H9 (cell line): ENCODE measurements at regions not wholly inside any gene's neighbourhood (a gene's known extent, or its start where the extent isn't known, plus 50 kb on each side); places are given as distances from the start of the nearest gene placed in this dataset.

Experiments
- DNase-seq: peaks from one replicate; pipeline ENCODE4 v3.0.0-alpha.2; 2017
- H2AFZ ChIP-seq: one replicate; pipeline ENCODE4 v1.6.1; 2013; ENCODE audit warnings: mild to moderate bottlenecking, low read length, control low read depth, moderate library complexity
- H2AK5ac ChIP-seq: 2 replicates; pipeline ENCODE4 v1.6.1; 2013; ENCODE audit warnings: low read length, control low read depth, mixed read lengths; ENCODE audit not compliant: insufficient read length
- H2BK120ac ChIP-seq: one replicate; pipeline ENCODE4 v1.6.1; 2013; ENCODE audit warnings: low read depth, mild to moderate bottlenecking, low read length, control low read depth, inconsistent platforms; ENCODE audit not compliant: poor library complexity, severe bottlenecking
- H2BK12ac ChIP-seq: 2 replicates; pipeline ENCODE4 v1.6.1; 2013; ENCODE audit warnings: low read length, control low read depth, mixed read lengths, low read depth; ENCODE audit not compliant: insufficient read length
- H2BK15ac ChIP-seq: 2 replicates; pipeline ENCODE4 v1.6.1; 2013; ENCODE audit warnings: low read depth, low read length, control low read depth
- H2BK20ac ChIP-seq: one replicate; pipeline ENCODE4 v1.6.1; 2013; ENCODE audit warnings: low read depth, mild to moderate bottlenecking, low read length, control low read depth, inconsistent platforms; ENCODE audit not compliant: poor library complexity, severe bottlenecking
- H2BK5ac ChIP-seq: 2 replicates; pipeline ENCODE4 v1.6.1; 2013; ENCODE audit warnings: low read length, control low read depth, mixed read lengths; ENCODE audit not compliant: insufficient read length
- H3K14ac ChIP-seq: 2 replicates; pipeline ENCODE4 v1.6.1; 2013; ENCODE audit warnings: low read length, control low read depth; ENCODE audit not compliant: insufficient read depth
- H3K18ac ChIP-seq: 2 replicates; pipeline ENCODE4 v1.6.1; 2013; ENCODE audit warnings: low read depth, mild to moderate bottlenecking, mixed read lengths, low read length, control low read depth; ENCODE audit not compliant: insufficient read length
- H3K23ac ChIP-seq: 2 replicates; pipeline ENCODE4 v1.6.1; 2013; ENCODE audit warnings: low read length, control low read depth, mixed read lengths, low read depth; ENCODE audit not compliant: insufficient read length
- H3K23me2 ChIP-seq: 2 replicates; pipeline ENCODE4 v1.6.1; 2013; ENCODE audit warnings: low read depth, mild to moderate bottlenecking, mixed read lengths, low read length, control low read depth; ENCODE audit not compliant: insufficient read length, poor library complexity, severe bottlenecking
- H3K27ac ChIP-seq: 2 replicates; pipeline ENCODE4 v1.5.1; 2013; ENCODE audit warnings: low read length, control low read depth, mixed read lengths, low read depth; ENCODE audit not compliant: insufficient read length
- H3K27me3 ChIP-seq: 2 replicates; pipeline ENCODE4 v1.6.1; 2013; ENCODE audit warnings: low read length, control low read depth, inconsistent platforms; ENCODE audit not compliant: insufficient read depth
- H3K4ac ChIP-seq: 2 replicates; pipeline ENCODE4 v1.6.1; 2013; ENCODE audit warnings: low read depth, mild to moderate bottlenecking, control low read depth, inconsistent platforms, low read length, moderate library complexity
- H3K4me1 ChIP-seq: 2 replicates; pipeline ENCODE4 v1.6.1; 2013; ENCODE audit warnings: low read length, control low read depth, inconsistent platforms; ENCODE audit not compliant: insufficient read depth
- H3K4me2 ChIP-seq: 2 replicates; pipeline ENCODE4 v1.6.1; 2013; ENCODE audit warnings: low read length, control low read depth, mixed read lengths; ENCODE audit not compliant: insufficient read length, insufficient read depth
- H3K56ac ChIP-seq: 2 replicates; pipeline ENCODE4 v1.6.1; 2013; ENCODE audit warnings: low read depth, mild to moderate bottlenecking, mixed read lengths, low read length, control low read depth; ENCODE audit not compliant: insufficient read length
- H3K79me1 ChIP-seq: 2 replicates; pipeline ENCODE4 v1.6.1; 2013; ENCODE audit warnings: low read depth, mild to moderate bottlenecking, moderate library complexity, low read length, control low read depth, inconsistent platforms; ENCODE audit not compliant: insufficient read depth, poor library complexity, severe bottlenecking
- H3K79me2 ChIP-seq: 2 replicates; pipeline ENCODE4 v1.6.1; 2013; ENCODE audit warnings: low read length, control low read depth, inconsistent platforms; ENCODE audit not compliant: insufficient read depth
- H3K9ac ChIP-seq: 2 replicates; pipeline ENCODE4 v1.6.1; 2013; ENCODE audit warnings: low read length, control low read depth, mixed read lengths; ENCODE audit not compliant: insufficient read length; ENCODE audit errors: extremely low read depth
- H3K9me3 ChIP-seq: one replicate; pipeline ENCODE4 v1.6.1; 2013; ENCODE audit warnings: low read depth, low read length, inconsistent platforms; ENCODE audit not compliant: control insufficient read depth
- H3T11ph ChIP-seq: one replicate; pipeline ENCODE4 v1.6.1; 2013; ENCODE audit warnings: mild to moderate bottlenecking, low read length, control low read depth, inconsistent platforms
- H4K20me1 ChIP-seq: one replicate; pipeline ENCODE4 v1.6.1; 2013; ENCODE audit not compliant: control insufficient read depth, insufficient read length, insufficient read depth
- H4K5ac ChIP-seq: 2 replicates; pipeline ENCODE4 v1.6.1; 2013; ENCODE audit warnings: low read depth, mild to moderate bottlenecking, mixed read lengths, low read length, control low read depth; ENCODE audit not compliant: insufficient read length
- H4K8ac ChIP-seq: replicated peaks from 2 replicates; pipeline ENCODE4 v1.6.1; 2013; ENCODE audit warnings: low read length, control low read depth, mixed read lengths, low read depth; ENCODE audit not compliant: insufficient read length
- H4K91ac ChIP-seq: 2 replicates; pipeline ENCODE4 v1.6.1; 2013; ENCODE audit warnings: low read depth, mild to moderate bottlenecking, moderate library complexity, mixed read lengths, low read length, control low read depth; ENCODE audit not compliant: insufficient read length
- H3K27ac Mint-ChIP-seq, 3 experiments: 2 replicates in 2 of 3; 3 replicates in 1 of 3; pipeline ENCODE4 v1.8.0; 2020 to 2021; ENCODE audit warnings: mixed read lengths in 3 of 3, mild to moderate bottlenecking in 1 of 3, moderate library complexity in 1 of 3
- H3K27me3 Mint-ChIP-seq: 2 replicates; pipeline ENCODE4 v1.8.0; 2021; ENCODE audit warnings: low read depth, mild to moderate bottlenecking, moderate library complexity, mixed read lengths
- H3K36me3 Mint-ChIP-seq, 3 experiments: 2 replicates in 2 of 3; 3 replicates in 1 of 3; pipeline ENCODE4 v1.8.0; 2020 to 2021; ENCODE audit warnings: low read depth in 3 of 3, mixed read lengths in 3 of 3; ENCODE audit not compliant: insufficient read depth in 1 of 3
- H3K4me1 Mint-ChIP-seq, 2 experiments: 2 replicates each; pipeline ENCODE4 v1.8.0; 2020; ENCODE audit warnings: mixed read lengths in 2 of 2
- H3K4me3 Mint-ChIP-seq, 2 experiments: 2 replicates in 1 of 2; 3 replicates in 1 of 2; pipeline ENCODE4 v1.8.0; 2020 to 2021; ENCODE audit warnings: mild to moderate bottlenecking in 2 of 2, mixed read lengths in 2 of 2, moderate library complexity in 1 of 2
- H3K9me3 Mint-ChIP-seq, 2 experiments: 2 replicates in 1 of 2; 3 replicates in 1 of 2; pipeline ENCODE4 v1.8.0; 2020; ENCODE audit warnings: mild to moderate bottlenecking in 2 of 2, mixed read lengths in 2 of 2, moderate library complexity in 1 of 2
- CTCF ChIP-seq: fragments of 200-600 bp; sonication (generic); conservative IDR thresholded peaks from 3 replicates; pipeline ENCODE4 v1.8.0; 2021; ENCODE audit warnings: antibody characterized with exemption, mild to moderate bottlenecking
- WGBS: extraction: QIAGEN DNeasy Blood & Tissue Kit; methylation state at CpG from one replicate; pipeline ENCODE4 v1.1.7; 2013; ENCODE audit warnings: missing lambda C conversion rate, low lambda C conversion rate, mixed read lengths; ENCODE audit not compliant: insufficient read length; ENCODE audit errors: extremely low coverage; 5-methylcytosine and 5-hydroxymethylcytosine counted together

- H3K4me1 Mint-ChIP-seq: no peaks in the 10 kb centered on the region
- H4K91ac ChIP-seq: no peak overlapping the region
- H3K56ac ChIP-seq: no peak overlapping the region
- no CpG with 5 or more reads among the region's 3 CpGs for whole genome bisulfite sequencing
- H3K4me2 ChIP-seq: no peak overlapping the region
- H3K27me3 Mint-ChIP-seq: no peaks in the 10 kb centered on the region
- DNase-seq: no peak
- H2BK5ac ChIP-seq: no peak overlapping the region
- H3K9me3 Mint-ChIP-seq: no peaks in the 10 kb centered on the region
- no peaks in the 10 kb centered on the region for H3K79me2 ChIP-seq
- H3K23me2 ChIP-seq: no peaks in the 10 kb centered on the region
- no peaks in the 10 kb centered on the region for H4K20me1 ChIP-seq
- H3K14ac ChIP-seq: no peak overlapping the region
- H4K5ac ChIP-seq: no peak overlapping the region
- no peaks in the 10 kb centered on the region for H3K9me3 ChIP-seq
- no peak overlapping the region for H2AK5ac ChIP-seq
- no peak overlapping the region for H3K27ac Mint-ChIP-seq
- no peak overlapping the region for H3K23ac ChIP-seq
- H3K4me3 Mint-ChIP-seq: no peak overlapping the region
- H2BK15ac ChIP-seq: no peak overlapping the region
- no peak overlapping the region for H4K8ac ChIP-seq
- no peak overlapping the region for H3T11ph ChIP-seq
- H3K36me3 Mint-ChIP-seq: no peaks in the 10 kb centered on the region
- no peaks in the 10 kb centered on the region for H3K79me1 ChIP-seq
- H3K4me1 ChIP-seq: no peaks in the 10 kb centered on the region
- no peak for TF ChIP-seq CTCF
- no peak overlapping the region for H2BK12ac ChIP-seq
- H3K4ac ChIP-seq: no peak overlapping the region
- H3K27ac ChIP-seq: no peak overlapping the region
- H2BK120ac ChIP-seq: no peak overlapping the region
- H3K27me3 ChIP-seq: no peaks in the 10 kb centered on the region
- no peak overlapping the region for H3K9ac ChIP-seq
- no peak overlapping the region for H2BK20ac ChIP-seq
- no peak overlapping the region for H2AFZ ChIP-seq
- H3K18ac ChIP-seq: no peak overlapping the region
These were observed 229.9 kb upstream of the STXBP5 start for GRCh38 chr6:146974351-146974750.
